Skeletal muscle tissue (tissue), 3 donors: ENCODE measurements at regions not wholly inside any gene's neighbourhood (a gene's known extent, or its start where the extent isn't known, plus 50 kb on each side); places are given as distances from the start of the nearest gene placed in this dataset.

Experiments used
- H3K27ac ChIP-seq: one replicate; pipeline ENCODE4 v1.7.0; 2013; ENCODE audit warnings: mild to moderate bottlenecking, low read depth, low read length, inconsistent platforms
- H3K27me3 ChIP-seq, 3 donors: one replicate each; pipeline ENCODE4 v1.7.0; 2013; ENCODE audit warnings: low read length in 3 of 3; ENCODE audit not compliant: control insufficient read depth in 3 of 3, insufficient read depth in 3 of 3
- H3K36me3 ChIP-seq, 3 donors: one replicate each; pipeline ENCODE4 v1.7.0; 2013; ENCODE audit warnings: low read length in 3 of 3; ENCODE audit not compliant: control insufficient read depth in 3 of 3, insufficient read depth in 3 of 3
- H3K4me1 ChIP-seq, 3 donors: one replicate each; pipeline ENCODE4 v1.7.0; 2013; ENCODE audit warnings: low read length in 3 of 3, mild to moderate bottlenecking in 3 of 3; ENCODE audit not compliant: control insufficient read depth in 3 of 3, insufficient read depth in 3 of 3
- H3K4me3 ChIP-seq, 3 donors: one replicate each; pipeline ENCODE4 v1.7.0; 2013; ENCODE audit warnings: low read length in 3 of 3
- H3K9ac ChIP-seq, 3 donors: one replicate each; pipeline ENCODE4 v1.7.0; 2013; ENCODE audit warnings: low read length in 3 of 3, mild to moderate bottlenecking in 3 of 3, moderate library complexity in 2 of 3, low read depth in 1 of 3
- H3K9me3 ChIP-seq, 3 donors: one replicate each; pipeline ENCODE4 v1.7.0; 2013; ENCODE audit warnings: low read length in 3 of 3; ENCODE audit not compliant: control insufficient read depth in 3 of 3
- donor health status: Osteomylitis.

DNA sequence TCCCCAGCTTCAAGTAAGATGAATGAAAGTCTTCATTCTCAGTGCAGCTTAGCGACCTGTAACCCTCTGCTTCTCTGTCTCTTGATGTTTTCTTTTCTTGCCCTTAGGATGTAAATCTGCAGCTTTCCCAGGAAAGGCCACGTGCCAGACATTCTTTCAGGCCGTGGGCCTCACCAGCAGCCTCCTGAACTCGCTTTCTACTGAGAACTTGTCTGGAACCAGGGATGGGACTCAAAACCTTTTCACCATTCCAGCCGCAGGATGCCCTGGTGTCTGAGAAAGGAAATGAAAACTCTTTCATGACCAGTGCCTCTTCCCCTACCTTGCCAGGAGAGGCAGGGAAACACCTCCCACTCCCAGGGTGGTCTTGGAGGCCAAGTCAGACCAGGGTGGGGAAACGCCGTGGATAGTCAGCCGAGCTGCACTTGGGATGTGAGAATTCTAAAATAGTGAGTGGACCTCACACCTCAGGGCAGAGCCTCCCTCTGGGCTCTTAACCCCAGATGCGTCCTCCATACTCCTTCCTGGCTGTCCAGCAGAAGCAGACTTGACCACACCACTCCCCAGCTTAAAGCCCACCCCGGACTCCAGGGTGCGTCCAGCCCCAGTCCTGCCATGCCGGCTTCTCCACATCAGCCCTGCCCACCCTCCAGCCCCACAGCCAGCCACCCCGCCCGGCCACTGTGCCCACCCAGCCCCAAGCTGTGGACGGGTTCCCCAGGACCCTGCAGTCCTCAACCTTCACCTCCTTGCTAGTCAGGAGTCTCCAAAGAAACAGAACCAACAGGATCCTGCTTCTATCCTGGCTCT, 115.5 kb downstream of the TWIST2 start:
- Histone ChIP-seq H3K36me3 (no peaks in the 10 kb centered on the region), H3K4me1 (no peaks in the 10 kb centered on the region), H3K4me3 (no peak overlapping the region), H3K9ac (no peak overlapping the region), H3K27ac (no peak overlapping the region), H3K9me3 (no peaks in the 10 kb centered on the region), H3K27me3 (peaks cover 16 to 26% (median 22%) of the 10 kb centered on the region in 3 donors)

DNA sequence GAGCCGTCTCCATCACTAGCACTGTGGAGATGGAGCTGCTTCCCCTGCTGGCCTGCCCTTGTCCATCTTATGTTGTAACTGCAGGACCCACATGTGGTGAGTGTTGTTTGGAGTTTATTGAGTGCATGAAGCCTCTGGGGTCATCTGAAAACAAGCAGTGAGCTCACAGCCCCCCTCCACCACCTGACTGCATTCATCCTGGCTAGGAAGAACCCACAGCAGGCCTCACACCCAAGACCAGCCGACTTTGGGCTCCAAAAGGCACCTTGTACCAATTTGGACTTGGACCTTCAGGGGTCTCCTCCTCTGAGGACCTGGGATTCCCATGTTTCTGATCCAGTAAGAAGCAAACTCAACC, 116.1 kb downstream of the TWIST2 start:
- Histone ChIP-seq H3K36me3 (no peaks in the 10 kb centered on the region), H3K4me3 (no peak overlapping the region), H3K27ac (no peak overlapping the region)

DNA sequence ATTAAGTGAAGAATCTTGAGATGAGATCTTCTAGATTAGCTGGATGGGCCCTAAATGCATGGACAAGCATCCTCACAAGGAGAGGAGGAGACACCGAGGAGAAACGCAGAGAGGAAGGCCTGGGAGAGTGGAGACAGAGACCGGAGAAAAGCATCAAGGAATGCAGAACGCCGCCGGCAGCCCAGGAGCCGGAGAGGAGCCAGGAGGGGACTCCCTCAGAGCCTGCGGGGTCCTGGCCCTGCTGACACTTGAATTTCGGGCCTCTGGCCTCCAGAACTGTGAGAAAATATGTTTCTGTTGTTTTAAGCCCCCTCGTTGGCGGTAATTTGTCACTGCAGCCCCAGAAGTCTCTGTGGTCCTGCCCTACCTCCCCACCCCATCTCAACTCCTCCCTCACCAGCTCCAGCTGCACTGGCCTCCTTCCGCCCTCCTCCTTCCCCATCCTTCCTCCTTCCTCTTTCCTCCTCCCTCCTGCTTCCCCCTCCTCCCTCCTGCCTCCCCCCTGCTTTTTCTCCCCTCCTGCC, 116.7 kb downstream of the TWIST2 start:
- H3K4me1 ChIP-seq, result no peaks in the 10 kb centered on the region
- H3K27ac ChIP-seq, result no peak overlapping the region
- H3K9ac ChIP-seq, result no peak overlapping the region
- no peak overlapping the region for H3K4me3 ChIP-seq
- H3K9me3 ChIP-seq, result no peaks in the 10 kb centered on the region
- H3K36me3 ChIP-seq, result no peaks in the 10 kb centered on the region
- peaks cover 16 to 33% (median 22%) of the 10 kb centered on the region in 3 donors for H3K27me3 ChIP-seq

More for the DNA sequence above, 116.1 kb downstream of the TWIST2 start:
- Histone ChIP-seq H3K9me3 (no peaks in the 10 kb centered on the region), H3K9ac (no peak overlapping the region), H3K27me3 (peaks cover 16 to 29% (median 22%) of the 10 kb centered on the region in 3 donors), H3K4me1 (no peaks in the 10 kb centered on the region)

DNA sequence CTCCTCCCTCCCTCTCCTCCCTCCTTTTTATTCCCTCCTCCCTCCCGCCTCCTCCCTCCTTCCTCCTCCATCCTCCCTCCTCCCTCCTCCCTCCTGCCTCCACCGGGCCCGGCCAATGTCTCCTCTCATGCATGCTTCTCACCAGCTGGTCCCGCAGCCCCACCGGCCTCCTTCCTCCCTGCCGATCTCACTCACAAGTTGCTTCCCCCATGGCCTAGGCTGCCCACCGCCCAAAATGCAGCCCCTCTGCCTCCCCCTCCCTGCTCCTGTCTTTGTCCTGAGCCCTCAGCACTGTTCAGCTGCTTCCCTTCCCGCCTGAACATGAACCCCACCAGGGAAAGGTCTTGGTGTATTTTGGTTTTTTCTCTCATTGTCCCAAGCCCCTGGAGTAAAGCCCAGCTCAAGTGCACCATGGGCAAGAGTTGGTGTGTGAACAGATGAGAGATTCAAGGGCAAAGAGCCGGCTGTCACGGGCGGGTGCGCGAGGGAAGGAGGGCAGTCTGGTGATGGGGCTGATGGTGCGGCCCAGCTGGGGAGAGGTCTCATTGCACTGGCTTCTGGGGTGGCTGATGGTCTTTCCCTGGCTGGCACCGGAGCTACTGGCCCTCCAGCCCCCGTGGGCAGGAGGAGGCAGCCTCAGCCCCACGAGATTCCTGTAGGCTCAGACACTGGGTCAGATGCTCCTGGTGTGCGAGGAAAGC, 117.6 kb downstream of the TWIST2 start:
- no peak overlapping the region for H3K9ac ChIP-seq
- H3K4me3 ChIP-seq, result no peak overlapping the region
- no peaks in the 10 kb centered on the region for H3K36me3 ChIP-seq
- H3K27ac ChIP-seq, result no peak overlapping the region
- H3K27me3 ChIP-seq, result peaks cover 16 to 37% (median 27%) of the 10 kb centered on the region in 3 donors
- no peaks in the 10 kb centered on the region for H3K9me3 ChIP-seq
- H3K4me1 ChIP-seq, result no peaks in the 10 kb centered on the region

DNA sequence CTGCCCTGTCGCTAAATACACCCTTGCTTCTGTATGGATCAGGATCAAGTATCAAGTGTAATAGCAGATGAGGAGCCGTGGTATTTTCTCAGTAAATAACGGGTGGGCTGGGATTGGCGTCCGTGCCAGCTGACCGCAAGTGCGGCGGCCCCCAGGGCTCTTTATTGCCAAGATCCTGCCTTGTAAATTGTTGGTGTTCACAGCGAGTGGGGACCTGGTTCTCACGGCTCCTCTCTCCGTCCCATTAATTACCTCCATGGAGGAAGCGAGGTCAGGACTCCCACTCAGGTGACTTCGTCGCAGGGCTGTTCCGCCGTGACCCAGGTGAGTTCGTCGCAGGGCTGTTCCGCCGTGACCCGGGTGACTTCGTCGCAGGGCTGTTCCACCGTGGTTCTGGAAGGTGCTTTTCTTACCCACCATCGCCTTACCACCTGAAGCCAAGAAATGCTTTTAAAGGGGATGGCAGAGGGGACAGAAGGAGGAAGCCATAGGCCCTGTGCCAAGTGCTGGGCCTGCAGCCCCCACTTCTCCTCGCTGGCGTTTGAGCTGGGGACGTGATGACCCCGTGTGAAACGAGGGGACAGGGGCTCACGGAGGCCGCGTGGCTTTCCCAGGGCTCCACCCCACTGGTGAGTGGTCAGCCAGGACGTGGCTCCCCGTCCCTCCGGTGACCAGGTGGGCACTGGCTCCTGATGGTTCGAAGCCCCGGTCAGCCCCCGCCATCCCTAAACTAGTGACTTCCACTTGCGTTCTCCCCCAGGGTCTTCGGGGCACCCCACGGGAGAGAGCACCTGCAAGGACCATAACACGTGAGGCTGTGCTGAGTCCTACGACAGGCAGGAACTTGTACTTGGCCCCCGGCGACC, 118.4 kb downstream of the TWIST2 start:
- H3K9me3 ChIP-seq, result no peaks in the 10 kb centered on the region
- H3K27ac ChIP-seq, result no peak overlapping the region
- no peaks in the 10 kb centered on the region for H3K4me1 ChIP-seq
- no peak overlapping the region for H3K4me3 ChIP-seq
- peaks cover 16 to 42% (median 29%) of the 10 kb centered on the region in 3 donors for H3K27me3 ChIP-seq
- H3K36me3 ChIP-seq, result no peaks in the 10 kb centered on the region
- no peak overlapping the region for H3K9ac ChIP-seq

DNA sequence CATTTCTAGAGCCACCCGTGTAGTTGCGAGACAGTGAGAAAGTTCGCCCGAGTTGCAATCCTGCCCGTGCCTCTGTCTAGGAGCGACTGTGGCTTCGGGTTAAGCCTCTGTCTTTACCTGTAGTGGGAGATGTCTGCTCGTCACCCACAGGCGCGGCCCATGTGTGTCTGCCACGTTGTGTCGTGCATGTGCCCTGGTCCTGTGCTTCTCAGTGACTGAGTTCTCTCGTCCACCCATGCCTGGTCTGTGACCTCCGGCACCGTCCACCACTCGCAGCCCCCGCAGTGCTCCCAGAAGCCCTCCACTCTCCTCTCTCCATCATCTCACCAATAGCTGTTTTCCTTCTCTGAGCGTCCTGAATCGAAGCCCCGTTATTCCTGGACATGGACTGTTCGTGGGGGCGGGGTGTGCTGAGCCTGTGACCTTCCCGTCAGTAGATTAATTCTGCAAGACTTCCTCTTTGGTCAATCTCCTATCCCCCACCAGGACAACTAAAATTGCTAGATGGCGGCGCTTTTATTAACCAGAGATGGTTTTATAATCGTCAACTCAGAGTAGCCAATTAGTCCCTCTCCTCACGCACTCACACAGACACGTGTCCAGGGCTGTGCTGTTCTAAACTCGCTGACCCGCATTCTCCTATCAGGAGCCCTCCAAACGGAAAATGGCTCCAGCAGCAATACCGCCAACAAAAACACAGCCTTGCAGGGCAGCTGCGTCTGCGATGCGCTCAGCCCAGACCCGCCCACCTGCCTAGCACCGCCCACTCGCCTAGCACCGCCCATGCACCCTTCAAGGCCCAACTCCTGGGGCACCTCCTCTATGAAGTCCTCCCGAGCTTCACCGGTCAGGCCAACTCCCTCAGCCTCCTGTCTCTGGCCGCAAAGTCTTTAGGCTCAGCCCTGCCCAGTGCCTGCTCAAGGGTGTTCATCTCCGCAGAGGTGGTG, 119.4 kb downstream of the TWIST2 start:
- Histone ChIP-seq H3K4me1 (no peaks in the 10 kb centered on the region), H3K9me3 (no peaks in the 10 kb centered on the region), H3K27ac (no peak overlapping the region), H3K36me3 (no peaks in the 10 kb centered on the region), H3K9ac (no peak overlapping the region), H3K27me3 (peaks cover 19 to 50% (median 36%) of the 10 kb centered on the region in 3 donors), H3K4me3 (no peak overlapping the region)

DNA sequence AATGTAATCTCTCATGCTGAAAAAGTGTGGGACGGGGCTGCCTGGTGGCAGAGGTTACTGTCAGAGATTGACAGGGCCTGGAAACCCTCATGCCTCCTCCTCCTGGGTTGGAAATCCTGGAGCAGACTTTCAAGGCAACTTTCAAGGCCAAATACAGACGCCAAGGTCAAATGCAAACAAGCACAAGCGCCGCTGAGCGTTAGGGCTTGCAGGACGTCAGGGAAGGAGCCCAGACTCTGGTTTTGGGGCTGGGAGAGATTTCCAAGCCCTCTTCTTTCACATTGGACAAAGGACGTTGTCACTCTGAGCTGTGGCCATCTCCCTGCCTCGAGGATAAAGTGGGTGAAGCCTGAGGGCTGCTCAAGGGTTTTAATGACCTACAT, 120.1 kb downstream of the TWIST2 start:
- Histone ChIP-seq H3K27me3 (peaks cover 19 to 50% (median 36%) of the 10 kb centered on the region in 3 donors), H3K4me1 (no peaks in the 10 kb centered on the region), H3K4me3 (no peak overlapping the region), H3K9ac (no peak overlapping the region), H3K27ac (no peak overlapping the region), H3K9me3 (no peaks in the 10 kb centered on the region), H3K36me3 (no peaks in the 10 kb centered on the region)

DNA sequence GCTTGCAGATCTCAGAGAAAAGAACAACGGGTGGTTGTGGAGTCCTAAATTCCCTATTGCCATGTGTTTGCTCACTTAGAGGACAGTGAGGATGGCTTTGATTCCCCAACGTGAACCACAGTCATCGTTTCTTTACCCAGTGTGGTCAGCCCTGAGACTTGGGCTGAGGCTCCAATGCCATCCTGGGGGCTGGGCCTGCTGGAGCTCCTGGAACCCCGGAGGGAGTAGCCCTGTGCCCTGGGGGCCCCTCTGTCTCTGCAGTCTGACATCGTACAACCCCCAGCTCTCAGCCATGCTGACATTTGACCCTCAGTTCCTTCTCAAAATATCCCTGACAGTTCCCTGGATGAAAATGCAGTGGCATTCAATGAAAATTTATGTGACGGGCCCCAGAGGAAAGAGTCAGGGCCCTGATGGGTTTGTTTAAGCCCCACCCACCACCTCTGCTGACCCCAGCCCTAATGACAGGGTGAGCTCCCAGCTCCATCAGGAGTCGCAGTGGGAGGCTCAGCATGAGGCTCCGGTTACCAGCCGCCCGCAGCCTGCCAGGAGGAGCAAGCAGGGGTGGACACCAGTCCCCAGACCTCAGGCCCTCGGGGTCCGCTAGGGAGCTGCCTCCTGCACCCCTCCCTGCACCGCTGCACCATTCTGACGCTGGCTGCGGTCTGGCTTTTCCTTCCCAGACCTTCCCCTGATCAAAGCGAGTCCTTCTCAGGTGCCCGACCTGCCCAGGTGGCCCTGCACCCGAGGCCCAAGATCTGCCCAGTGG, 120.9 kb downstream of the TWIST2 start:
- H3K36me3 ChIP-seq, result no peaks in the 10 kb centered on the region

More for the DNA sequence above, 120.9 kb downstream of the TWIST2 start:
- Histone ChIP-seq H3K27ac (no peak overlapping the region), H3K4me1 (peaks cover 0 to 3% (median 0%) of the 10 kb centered on the region in 3 donors), H3K27me3 (peaks cover 19 to 50% (median 35%) of the 10 kb centered on the region in 3 donors), H3K9me3 (no peaks in the 10 kb centered on the region), H3K9ac (no peak overlapping the region), H3K4me3 (no peak overlapping the region)
